Astrocyte (in vitro differentiated cells and primary cell): ENCODE measurements at regions not wholly inside any gene's neighbourhood (a gene's known extent, or its start where the extent isn't known, plus 50 kb on each side); places are given as distances from the start of the nearest gene placed in this dataset.

Experiments used
- DNase-seq: peaks from one replicate; pipeline ENCODE4 v3.0.0-alpha.2; 2010; ENCODE audit warnings: low read depth
- FAIRE-seq: peaks from 2 replicates; lab custom pipeline; 2011; peaks lifted over from hg19 to GRCh38; lab: Jason Lieb, UNC
- H2AFZ ChIP-seq: 2 replicates; pipeline ENCODE4 v1.6.0; 2012; ENCODE audit warnings: low read depth, low read length, inconsistent platforms
- H3K27ac ChIP-seq: 2 replicates; pipeline ENCODE4 v1.5.1; 2011; ENCODE audit warnings: low read depth, low read length, inconsistent platforms
- H3K27me3 ChIP-seq: 2 replicates; pipeline ENCODE4 v1.6.0; 2011; ENCODE audit warnings: low read length, inconsistent platforms; ENCODE audit not compliant: insufficient read depth
- H3K36me3 ChIP-seq: 2 replicates; pipeline ENCODE4 v1.5.1; 2011; ENCODE audit warnings: low read length, inconsistent platforms; ENCODE audit not compliant: insufficient read depth
- H3K4me1 ChIP-seq: 2 replicates; pipeline ENCODE4 v1.5.1; 2011; ENCODE audit warnings: low read length, inconsistent platforms; ENCODE audit not compliant: insufficient read depth
- H3K4me2 ChIP-seq: 2 replicates; pipeline ENCODE4 v1.6.0; 2012; ENCODE audit warnings: low read length, inconsistent platforms
- H3K4me3 ChIP-seq: 2 replicates; pipeline ENCODE4 v1.5.1; 2011; ENCODE audit warnings: low read depth, mild to moderate bottlenecking, low read length, inconsistent platforms; ENCODE audit not compliant: insufficient read depth
- H3K79me2 ChIP-seq: 2 replicates; pipeline ENCODE4 v1.6.0; 2012; ENCODE audit warnings: mild to moderate bottlenecking, low read length, inconsistent platforms; ENCODE audit not compliant: insufficient read depth
- H3K9ac ChIP-seq: 2 replicates; pipeline ENCODE4 v1.6.0; 2012; ENCODE audit warnings: mild to moderate bottlenecking, low read length, inconsistent platforms
- H3K9me3 ChIP-seq: 2 replicates; pipeline ENCODE4 v1.5.1; 2012; ENCODE audit warnings: low read depth, mild to moderate bottlenecking, low read length, inconsistent platforms; ENCODE audit not compliant: insufficient read depth
- H4K20me1 ChIP-seq: 2 replicates; pipeline ENCODE4 v1.6.0; 2012; ENCODE audit warnings: low read length, inconsistent platforms; ENCODE audit not compliant: insufficient read depth
- H3K27ac Mint-ChIP-seq: one replicate; pipeline ENCODE4 v1.8.0; 2021; ENCODE audit warnings: mild to moderate bottlenecking, mixed read lengths; ENCODE audit not compliant: unreplicated experiment
- H3K27me3 Mint-ChIP-seq: one replicate; pipeline ENCODE4 v1.8.0; 2021; ENCODE audit warnings: low read depth, mixed read lengths; ENCODE audit not compliant: unreplicated experiment
- H3K36me3 Mint-ChIP-seq: one replicate; pipeline ENCODE4 v1.8.0; 2021; ENCODE audit warnings: low read depth, mixed read lengths; ENCODE audit not compliant: unreplicated experiment
- H3K4me1 Mint-ChIP-seq: one replicate; pipeline ENCODE4 v1.8.0; 2021; ENCODE audit warnings: low read depth, mixed read lengths; ENCODE audit not compliant: unreplicated experiment
- H3K4me3 Mint-ChIP-seq: one replicate; pipeline ENCODE4 v1.8.0; 2021; ENCODE audit warnings: mild to moderate bottlenecking, moderate library complexity, mixed read lengths; ENCODE audit not compliant: unreplicated experiment
- H3K9me3 Mint-ChIP-seq: one replicate; pipeline ENCODE4 v1.8.0; 2021; ENCODE audit warnings: mild to moderate bottlenecking, mixed read lengths; ENCODE audit not compliant: unreplicated experiment
- EZH2 ChIP-seq: IDR thresholded peaks from 2 replicates; pipeline ENCODE4 v1.6.1; 2012; ENCODE audit warnings: mild to moderate bottlenecking, low read length, inconsistent platforms; ENCODE audit not compliant: insufficient read depth
- TF ChIP-seq, protein P1 (sequence below): IDR thresholded peaks from 2 replicates; pipeline ENCODE4 v1.5.1; 2011; ENCODE audit warnings: low read depth, mild to moderate bottlenecking, inconsistent platforms, low read length, moderate library complexity; ENCODE audit not compliant: insufficient read depth

DNA sequence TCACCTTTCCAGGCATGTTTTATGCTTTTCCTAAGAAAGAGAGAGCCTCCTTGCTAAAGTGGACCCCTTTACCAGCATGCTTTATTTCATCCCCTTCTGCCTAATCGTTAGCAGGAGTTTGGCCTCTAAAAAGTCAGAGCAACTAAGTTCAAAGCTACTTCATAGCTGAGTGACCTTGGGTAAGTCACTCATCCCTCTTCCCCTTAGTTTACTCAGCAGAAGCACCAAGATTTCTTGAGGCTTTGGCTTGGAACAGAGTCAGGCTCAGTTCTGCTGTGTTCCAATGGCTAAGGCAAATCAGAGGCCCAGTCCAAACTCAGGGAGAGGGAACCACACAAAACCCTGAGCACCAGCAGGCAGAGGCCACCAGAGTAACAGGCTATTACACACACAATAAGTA lies 254.9 kb downstream of the TJP1 start:
- Histone ChIP-seq H3K9me3 (no peaks in the 10 kb centered on the region), H2AFZ (no peak overlapping the region), H3K4me3 (no peak overlapping the region), H3K4me2 (no peak overlapping the region), H3K27me3 (peaks cover 38% of the 10 kb centered on the region), H3K27ac (no peak overlapping the region), H3K9ac (no peak overlapping the region), H3K4me1 (peaks cover 5% of the 10 kb centered on the region), H3K79me2 (no peaks in the 10 kb centered on the region), H4K20me1 (peaks cover 6% of the 10 kb centered on the region), H3K36me3 (no peaks in the 10 kb centered on the region)
- DNase-seq (no peak), FAIRE-seq (no peak)
- Mint-ChIP-seq H3K27me3 (peaks cover 7% of the 10 kb centered on the region), H3K9me3 (no peaks in the 10 kb centered on the region), H3K27ac (no peak overlapping the region), H3K4me3 (no peak overlapping the region), H3K36me3 (no peaks in the 10 kb centered on the region), H3K4me1 (no peaks in the 10 kb centered on the region)
- no peak for TF ChIP-seq EZH2
- TF ChIP-seq, protein P1, sequence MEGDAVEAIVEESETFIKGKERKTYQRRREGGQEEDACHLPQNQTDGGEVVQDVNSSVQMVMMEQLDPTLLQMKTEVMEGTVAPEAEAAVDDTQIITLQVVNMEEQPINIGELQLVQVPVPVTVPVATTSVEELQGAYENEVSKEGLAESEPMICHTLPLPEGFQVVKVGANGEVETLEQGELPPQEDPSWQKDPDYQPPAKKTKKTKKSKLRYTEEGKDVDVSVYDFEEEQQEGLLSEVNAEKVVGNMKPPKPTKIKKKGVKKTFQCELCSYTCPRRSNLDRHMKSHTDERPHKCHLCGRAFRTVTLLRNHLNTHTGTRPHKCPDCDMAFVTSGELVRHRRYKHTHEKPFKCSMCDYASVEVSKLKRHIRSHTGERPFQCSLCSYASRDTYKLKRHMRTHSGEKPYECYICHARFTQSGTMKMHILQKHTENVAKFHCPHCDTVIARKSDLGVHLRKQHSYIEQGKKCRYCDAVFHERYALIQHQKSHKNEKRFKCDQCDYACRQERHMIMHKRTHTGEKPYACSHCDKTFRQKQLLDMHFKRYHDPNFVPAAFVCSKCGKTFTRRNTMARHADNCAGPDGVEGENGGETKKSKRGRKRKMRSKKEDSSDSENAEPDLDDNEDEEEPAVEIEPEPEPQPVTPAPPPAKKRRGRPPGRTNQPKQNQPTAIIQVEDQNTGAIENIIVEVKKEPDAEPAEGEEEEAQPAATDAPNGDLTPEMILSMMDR = no peak

DNA sequence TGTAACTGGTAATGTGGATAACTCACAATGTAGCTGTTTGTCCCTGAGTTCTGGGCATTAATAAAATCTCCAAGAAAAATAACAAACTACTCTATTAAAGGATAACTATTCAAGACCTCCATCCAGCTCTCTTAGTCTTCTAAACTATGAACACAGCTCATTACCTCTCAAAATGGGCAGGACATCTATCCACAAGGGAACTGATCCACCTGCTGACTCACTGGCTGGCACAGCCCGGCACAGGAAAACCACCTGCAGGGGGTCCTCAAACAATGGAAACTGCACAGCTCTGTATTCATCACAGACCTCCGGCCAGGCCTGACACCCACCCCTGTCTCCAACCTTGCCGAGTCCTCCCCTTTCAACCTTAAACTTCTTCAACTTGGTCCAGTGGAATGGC lies 255.4 kb downstream of the TJP1 start:
- Mint-ChIP-seq H3K27me3 (peaks cover 7% of the 10 kb centered on the region), H3K27ac (no peak overlapping the region), H3K36me3 (no peaks in the 10 kb centered on the region), H3K9me3 (no peaks in the 10 kb centered on the region), H3K4me3 (no peak overlapping the region), H3K4me1 (no peaks in the 10 kb centered on the region)
- no peak overlapping the region for H3K9ac ChIP-seq
- H3K9me3 ChIP-seq = peaks cover 2% of the 10 kb centered on the region
- TF ChIP-seq, protein P1 = no peak
- TF ChIP-seq EZH2 = no peak
- H3K4me1 ChIP-seq = peaks cover 5% of the 10 kb centered on the region
- no peak overlapping the region for H3K4me3 ChIP-seq
- FAIRE-seq (no peak), DNase-seq (no peak)
- no peak overlapping the region for H2AFZ ChIP-seq
- no peak overlapping the region for H3K4me2 ChIP-seq
- H3K27ac ChIP-seq = no peak overlapping the region
- no peaks in the 10 kb centered on the region for H3K79me2 ChIP-seq
- H3K27me3 ChIP-seq = peaks cover 35% of the 10 kb centered on the region
- H3K36me3 ChIP-seq = no peaks in the 10 kb centered on the region
- H4K20me1 ChIP-seq = peaks cover 5% of the 10 kb centered on the region

DNA sequence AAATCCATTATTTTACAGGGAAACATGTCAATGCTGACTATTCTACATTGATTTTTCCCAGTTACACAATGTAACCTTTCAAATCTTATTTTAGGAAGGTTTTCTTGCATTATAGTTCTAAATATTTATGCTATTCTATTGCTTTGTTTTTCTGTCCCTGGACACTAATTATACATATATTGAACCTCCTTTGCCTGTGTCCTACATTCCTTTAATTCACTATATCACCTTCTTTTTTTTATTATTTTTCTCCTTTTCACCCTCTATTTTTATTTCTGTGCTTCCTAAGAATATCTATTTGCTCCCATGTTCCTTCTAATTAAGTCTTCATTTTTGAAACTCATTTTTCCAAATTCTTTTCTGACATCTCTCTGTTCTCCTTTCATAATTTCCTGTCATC lies 259.2 kb downstream of the TJP1 start:
- DNase-seq (no peak), FAIRE-seq (no peak)
- Mint-ChIP-seq H3K9me3 (no peaks in the 10 kb centered on the region), H3K27me3 (peaks cover 6% of the 10 kb centered on the region), H3K4me1 (peaks cover 3% of the 10 kb centered on the region), H3K27ac (no peak overlapping the region), H3K36me3 (no peaks in the 10 kb centered on the region), H3K4me3 (no peak overlapping the region)
- Histone ChIP-seq H3K9me3 (peaks cover 4% of the 10 kb centered on the region), H3K4me2 (no peak overlapping the region), H3K4me1 (no peaks in the 10 kb centered on the region), H3K4me3 (no peak overlapping the region), H3K79me2 (no peaks in the 10 kb centered on the region), H3K27ac (no peak overlapping the region), H3K36me3 (no peaks in the 10 kb centered on the region), H3K9ac (no peak overlapping the region), H2AFZ (no peak overlapping the region), H4K20me1 (no peaks in the 10 kb centered on the region), H3K27me3 (peaks cover 10% of the 10 kb centered on the region)
- TF ChIP-seq EZH2 = no peak
- TF ChIP-seq, protein P1 = no peak
